ENCODE measurements at regions not wholly inside any gene's neighbourhood (a gene's known extent, or its start where the extent isn't known, plus 50 kb on each side); places are given as distances from the start of the nearest gene placed in this dataset.

DNA sequence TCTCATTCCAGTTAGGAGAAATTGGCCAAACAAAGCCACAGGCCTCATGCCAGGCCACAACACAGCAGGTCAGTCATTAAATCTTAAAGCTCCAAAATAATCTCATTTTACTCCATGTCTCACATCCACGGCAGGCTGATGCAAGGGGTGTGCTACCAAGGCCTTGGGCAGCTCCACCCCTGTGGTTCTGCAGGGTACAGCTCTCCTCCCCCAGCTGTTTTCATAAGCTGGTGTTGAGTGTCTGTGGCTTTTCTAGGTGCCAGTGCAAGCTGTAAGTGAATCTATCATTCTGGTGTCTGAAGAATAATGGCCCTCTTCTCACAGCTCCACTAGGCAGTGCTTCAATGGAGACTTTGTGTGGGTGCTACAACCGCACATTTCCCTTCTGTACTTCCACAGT lies 949.2 kb downstream of the TECRL start:
- no peak for DNase-seq

DNA sequence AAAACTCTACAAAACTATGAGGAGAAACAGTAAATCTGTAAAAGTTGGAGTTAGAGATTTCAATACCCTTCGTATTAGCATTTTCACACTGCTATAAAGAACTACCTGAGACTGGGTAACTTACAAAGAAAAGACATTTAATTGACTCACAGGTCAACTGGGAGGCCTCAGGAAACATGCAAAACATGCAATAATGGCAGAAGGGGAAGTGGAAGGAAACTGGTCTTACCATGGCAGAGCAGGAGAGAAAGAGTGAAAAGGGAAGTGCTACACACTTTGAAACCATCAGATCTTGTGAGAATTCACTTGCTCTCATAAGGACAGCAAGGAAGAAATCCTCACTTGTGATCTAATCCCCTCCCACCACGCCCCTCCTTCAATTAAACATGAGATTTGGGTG lies 949.9 kb downstream of the TECRL start:
- no peak for DNase-seq

DNA sequence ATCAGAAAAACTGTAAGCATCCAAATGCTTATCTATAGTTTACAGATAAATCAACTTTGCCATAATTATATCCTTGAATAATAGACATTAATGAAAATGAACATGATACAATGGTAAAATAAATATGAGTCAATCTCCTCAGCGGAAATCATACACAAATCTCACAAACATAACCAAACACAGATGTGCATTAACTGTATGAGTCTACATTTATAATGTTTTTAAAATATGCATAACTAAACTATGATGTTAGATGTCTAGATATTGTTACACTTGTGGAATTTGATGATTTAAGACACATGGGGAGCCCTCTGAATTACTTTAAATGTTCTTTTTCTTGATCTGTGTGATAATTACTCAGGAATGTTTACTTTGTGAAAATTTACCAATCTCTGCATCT lies 951.2 kb downstream of the TECRL start:
- no peak for DNase-seq

DNA sequence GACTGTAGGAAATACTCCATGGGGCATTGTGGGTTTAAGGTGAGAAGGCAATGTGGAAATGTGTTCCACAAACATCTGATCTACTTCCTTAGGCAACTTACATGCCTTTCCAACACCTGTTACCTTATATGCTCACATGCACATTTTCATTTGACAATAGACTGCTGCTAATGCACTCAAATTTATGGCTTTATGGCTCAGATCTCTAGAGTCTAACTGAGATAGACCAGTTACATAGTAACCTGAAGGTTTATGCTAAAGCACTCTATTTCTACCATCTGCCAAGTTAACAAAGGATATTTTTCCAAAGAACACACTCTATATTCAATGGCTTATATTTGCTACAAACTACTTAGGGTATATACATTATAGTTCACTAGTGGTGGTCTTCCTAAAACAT lies 969.0 kb downstream of the TECRL start:
- DNase-seq = no peak

DNA sequence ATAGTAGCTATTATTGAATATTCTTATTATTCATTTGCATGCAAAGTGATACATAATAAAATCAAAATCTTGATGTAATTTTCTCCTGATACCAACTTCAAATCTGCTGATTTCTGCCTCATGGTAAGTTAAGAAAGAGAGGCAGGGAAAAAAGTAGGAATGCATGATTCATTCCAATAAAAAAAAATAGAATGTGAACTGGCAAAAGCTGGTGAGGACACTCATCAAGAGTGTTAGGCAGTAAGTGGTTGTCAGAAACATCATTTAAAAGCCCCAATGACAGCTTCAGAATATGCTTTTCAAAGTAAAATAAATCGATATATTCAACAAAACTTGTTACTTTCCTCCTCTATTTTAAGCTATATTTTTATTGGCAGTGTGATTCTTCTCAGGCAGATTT lies 979.1 kb downstream of the TECRL start:
- no peak for DNase-seq

DNA sequence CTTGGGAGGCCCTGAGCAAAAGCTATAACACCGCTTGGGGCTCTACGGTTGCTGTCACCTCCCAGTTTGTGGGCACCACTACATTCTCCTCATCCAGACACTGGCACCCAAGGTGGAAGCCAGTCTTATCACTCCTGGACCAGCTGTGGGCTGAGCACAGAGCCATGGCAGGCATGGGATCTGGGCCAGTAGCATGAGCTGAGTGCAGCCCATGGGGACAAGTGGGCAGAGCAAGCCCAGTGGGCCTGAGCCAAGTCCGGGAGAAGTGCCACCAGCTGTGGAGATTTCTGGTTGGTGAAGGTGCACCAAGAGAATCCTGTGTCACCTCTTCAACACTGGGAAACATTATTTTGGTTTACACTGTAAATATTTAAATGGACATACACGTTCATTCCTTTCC lies 1013.0 kb downstream of the TECRL start:
- DNase-seq = no peak

DNA sequence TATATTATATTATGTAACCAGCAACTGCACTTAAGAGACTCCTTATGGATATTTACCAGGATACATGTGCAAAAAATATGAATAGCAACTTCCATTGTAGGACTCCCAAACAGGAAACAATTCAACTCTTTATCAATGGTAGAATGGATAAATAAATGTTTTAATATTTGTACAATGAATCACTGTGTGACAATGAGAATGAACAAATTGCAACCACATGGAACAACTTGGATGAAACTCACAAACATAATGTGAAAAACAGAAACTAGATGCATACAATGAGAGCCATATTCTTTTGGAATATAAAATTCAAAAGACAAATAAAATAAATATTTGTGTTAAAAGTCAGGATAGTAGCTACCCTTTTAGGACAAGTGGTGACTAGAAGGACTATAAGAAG lies 1015.7 kb downstream of the TECRL start:
- no peak for DNase-seq

DNA sequence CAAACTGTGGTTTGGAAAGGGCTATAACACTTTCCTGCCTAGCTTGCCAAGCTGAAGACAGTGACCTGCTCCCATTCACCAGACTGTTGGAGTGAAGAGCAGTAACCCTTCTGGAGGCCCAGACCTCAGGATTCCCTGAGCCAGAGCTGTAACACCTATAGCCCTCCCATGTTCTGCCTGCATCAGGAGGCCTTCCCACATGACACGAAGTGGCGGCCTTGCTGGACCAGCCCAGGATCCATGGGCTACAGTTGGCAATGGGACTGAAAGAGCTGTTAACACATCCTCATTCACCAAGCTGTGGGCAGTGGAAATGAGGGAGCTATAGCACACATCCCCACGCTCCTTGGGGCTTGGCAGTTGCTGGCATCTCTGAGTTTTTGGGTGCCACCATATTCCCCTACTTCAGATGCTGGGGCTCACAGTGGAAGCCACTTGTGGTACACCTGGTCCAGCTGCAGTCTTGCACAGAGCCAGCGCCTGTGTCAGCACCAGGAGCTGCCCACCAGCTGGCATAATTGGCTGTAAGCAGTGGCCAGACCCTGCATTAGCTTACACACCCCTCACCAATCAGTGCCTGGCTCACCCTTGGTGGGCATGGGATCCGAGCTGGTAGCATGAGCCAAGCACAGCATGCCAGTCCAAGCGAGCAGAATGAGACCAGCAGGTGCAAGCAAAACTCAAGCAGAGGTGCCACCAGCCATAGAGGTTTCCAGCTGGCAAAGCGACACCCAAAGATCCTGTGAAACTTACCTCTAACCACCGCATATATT lies 1029.3 kb downstream of the TECRL start:
- no peak for DNase-seq

DNA sequence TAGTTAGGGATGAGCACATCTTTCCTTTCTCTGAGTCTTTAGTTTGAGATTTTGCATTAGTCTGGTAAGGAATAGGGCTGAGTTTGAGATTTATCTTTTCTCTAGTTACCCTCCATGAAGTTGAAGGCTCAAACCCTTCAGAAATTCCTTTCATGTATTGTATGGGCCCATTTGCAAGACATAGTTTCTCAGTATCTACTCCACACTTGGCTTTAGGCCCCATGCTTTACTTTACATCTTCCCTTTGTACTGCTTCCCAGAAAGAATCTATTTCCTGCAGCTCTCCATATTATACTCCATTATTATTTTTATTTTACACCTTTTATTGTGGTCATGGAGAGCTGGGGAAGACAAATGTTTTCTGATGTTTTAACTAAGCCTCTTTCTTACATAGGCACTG lies 1038.2 kb downstream of the TECRL start:
- DNase-seq = no peak

DNA sequence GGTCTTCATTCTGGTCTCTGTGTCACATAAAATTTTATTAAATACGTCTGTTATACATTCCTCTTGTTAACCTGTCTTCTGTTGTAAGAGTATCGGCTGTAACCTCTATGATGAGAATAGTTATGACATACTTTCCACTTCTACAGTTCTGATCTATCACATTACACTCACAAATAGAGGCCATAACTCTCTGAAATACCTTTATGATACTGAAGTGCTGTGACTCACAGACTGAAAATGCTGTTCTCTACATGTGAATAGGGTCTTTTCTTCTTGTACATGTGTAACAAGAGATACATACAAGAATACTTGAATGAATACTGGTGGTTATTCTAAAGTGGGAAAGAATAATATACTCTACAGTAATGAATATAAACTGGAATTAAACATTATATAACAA lies 1047.6 kb downstream of the TECRL start:
- no peak for DNase-seq

DNA sequence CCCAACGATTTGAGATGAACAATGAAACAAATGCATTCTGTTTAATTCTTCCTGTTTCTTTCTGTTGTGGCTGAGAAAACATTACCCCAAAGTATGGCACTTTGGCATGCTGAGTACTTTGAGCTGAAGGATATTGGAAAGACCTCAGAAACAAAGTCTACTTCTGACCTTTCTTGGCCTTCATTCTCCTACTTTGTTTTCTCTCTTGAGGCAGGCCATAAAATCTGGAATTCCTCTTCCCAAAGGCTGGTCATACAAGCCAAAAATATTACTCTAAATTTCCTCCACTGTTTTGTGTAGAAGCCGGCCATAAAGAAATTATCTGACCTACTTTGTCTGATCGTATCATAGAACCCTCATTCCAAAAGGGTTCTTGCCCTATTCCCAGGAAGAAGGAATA lies 1048.2 kb downstream of the TECRL start:
- no peak for DNase-seq

DNA sequence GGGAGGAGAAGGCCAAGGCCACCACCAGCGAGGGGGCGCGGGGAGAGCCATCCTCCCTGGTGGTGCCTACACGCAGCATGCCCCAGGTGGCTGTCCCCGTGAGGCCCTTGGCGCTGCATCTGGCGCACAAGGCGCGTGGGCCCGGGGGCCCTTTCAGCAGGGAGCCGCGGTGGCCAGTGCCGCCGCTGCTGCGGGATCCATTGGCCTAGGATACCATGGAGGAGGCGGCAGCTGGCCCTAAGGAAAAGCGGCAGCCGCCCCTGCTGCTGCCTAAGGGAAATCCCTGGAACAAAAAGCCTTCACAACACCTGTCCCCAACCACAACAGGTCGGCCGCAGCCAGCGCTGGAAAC lies 1059.6 kb downstream of the TECRL start:
- DNase-seq = no peak

DNA sequence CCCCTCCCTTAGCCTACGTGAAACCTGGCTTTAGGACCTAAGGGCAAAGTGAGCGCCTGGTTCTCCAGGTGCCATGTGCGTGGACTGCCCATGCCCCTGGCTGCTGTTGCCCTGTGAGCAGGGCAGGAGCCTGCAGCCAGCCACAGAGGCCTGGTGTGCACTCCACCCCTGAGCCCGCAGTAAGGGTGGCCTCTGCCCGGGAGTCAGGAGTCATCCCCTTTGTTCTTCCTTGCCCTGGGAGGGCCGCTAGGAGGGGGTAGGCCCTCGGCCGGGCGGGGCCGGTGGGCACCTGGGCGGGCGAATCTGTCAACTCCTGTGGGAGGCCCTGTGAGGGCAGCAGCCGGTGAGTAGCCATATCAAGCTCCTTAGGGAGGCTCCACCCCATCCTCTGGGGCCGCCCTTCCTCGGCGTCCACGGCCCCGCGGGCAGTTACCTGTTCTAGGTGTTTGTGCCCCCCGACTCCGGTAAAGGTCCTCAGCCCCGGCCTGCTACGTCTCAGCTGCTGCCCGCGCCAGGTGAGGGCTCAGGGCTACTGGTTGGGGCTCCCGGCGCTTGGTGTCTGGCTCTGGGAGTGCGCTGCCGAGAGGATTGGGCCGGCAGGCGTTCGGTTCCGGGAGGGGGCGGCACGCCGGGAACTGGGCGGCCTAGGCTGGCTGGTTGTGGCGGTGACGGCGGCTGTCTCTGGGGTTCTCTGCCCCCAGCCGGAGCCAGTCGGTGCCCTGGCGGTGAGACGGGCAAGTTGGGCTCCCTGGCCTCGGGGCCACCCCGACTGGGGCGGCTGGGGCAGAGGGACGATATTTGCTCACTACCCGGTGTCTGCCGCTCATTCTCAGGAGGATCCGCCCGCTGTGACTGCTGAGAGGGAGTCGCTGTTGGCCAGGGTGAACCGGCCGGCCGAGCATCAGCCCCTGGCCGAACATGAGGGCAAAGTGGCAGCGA lies 1060.2 kb downstream of the TECRL start:
- no peak for DNase-seq

DNA sequence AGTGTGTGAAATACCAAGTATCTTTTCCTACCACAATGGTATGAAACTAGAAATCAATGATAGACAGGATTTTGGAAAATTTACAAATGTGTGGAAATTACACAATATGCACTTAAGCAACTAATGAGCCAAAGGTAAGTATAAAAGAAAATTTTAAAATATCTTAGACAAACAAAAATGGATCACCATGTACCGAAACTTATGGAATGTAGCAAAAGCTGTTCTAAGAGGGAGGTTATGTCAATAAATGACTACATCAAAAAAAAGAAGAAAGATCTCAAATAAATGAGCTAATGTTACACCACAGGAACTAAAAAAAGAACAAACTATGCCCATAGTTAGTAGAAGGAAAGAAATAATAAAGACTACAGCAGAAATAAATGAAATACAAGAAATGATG lies 1084.1 kb downstream of the TECRL start:
- no peak for DNase-seq

DNA sequence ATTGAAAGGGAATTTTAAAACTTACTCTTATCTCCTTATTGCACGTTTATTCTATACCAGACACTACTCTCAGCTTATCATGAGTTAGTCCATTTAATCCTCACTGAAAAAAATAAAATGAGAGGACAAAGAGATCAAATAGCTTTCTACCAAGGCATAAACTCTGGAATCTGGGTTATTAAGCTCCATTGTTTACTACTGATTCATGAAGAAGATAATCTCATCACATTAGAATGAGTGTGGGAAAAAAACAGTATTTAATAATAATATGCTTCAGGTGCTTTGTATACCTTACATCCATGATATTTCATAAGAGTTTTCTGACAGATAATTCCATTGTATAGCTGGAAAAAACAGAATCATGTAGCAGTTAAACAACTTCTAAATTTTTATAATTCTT lies 1092.6 kb downstream of the TECRL start:
- DNase-seq = no peak

DNA sequence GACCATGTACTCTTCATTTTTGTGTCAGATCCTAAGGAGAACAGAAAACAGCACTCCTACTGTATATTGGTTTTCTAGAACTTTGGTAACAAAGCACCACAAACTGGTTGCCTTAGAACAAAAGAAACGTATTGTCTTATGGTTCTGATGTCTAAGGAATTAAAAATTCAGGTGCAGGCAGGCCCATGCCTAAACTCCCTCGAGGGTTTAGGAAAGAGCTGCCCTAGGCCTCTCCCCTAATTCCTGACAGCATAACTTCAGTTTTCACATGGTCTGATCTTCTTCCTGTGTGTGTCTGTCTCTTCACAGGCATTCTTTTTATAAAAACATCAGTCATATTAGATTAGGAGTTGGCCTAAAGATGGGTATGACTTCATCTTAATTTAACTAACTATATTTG lies 1093.6 kb downstream of the TECRL start:
- no peak for DNase-seq

DNA sequence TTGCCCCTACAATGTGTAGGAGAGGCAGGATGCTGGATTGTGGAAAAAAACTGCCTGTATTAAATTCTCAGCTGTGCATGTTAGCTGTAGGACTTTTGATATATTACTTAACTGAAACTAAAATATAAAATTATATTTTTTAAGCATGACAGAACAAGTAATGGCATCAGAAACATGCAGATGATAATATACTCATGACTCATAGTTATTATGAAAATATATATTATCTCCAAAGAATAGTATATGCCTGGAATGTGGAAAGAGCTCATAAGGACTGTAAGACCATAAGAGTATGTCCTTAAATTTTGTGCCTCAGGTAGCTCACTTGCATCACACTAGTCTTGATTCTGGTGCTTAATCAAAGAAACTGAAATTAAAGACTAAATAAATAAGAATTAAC lies 1100.6 kb downstream of the TECRL start:
- no peak for DNase-seq

DNA sequence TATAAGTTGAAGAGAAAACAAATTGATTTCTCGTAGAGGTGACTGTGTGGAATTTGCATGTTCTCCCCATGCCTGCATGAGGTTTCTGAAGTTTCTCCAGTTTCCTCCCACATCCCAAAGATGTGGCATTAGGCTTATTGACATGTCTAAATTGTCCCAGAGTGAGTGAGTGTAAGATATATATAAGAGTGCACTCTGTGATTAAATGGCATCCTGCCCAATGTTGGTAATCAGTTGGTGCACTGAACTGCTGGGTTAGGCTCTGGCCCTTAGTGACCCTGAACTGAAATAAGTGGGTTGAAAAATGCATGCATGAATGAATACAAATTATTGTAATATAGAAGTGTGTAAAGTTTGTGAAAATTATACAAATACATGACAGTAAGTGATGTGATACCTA lies 1106.5 kb downstream of the TECRL start:
- no peak for DNase-seq

DNA sequence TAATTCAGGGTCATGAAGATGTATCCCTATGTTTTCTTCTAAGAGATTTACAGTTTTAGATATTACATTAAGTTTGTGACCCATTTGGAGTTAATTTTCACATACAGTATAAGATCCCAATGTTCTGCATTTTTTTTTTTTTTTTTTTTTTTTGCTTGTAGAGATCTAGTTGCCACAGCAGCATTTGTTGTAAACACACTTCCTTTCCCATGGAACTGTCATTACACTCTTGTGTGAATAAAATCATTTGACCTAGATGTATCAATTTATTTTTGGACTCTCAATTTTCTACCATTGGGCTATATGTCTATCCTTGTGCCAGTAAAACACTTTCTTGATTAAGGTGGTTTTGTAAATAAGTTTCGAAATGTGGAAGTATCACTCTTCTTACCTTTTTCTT lies 1107.2 kb downstream of the TECRL start:
- no peak for DNase-seq

DNA sequence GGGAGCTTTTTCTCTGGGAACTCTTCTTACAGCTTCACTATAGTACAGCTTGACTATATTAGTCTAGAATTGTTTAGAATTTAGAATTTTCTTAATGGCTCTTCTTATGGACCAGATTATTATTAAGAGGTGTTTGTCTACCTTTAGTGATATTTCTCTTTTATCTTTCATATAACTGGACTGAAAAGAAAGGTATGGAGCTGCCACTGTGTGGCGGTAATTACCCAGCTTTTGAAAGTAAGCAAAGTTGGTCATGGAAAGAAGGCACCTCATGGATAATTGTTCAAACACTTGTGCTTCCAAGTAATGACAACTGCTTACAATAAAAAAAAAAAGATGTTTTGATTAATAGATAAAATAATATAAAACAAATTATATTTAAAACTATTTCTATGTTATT lies 1112.5 kb downstream of the TECRL start:
- DNase-seq = no peak

DNA sequence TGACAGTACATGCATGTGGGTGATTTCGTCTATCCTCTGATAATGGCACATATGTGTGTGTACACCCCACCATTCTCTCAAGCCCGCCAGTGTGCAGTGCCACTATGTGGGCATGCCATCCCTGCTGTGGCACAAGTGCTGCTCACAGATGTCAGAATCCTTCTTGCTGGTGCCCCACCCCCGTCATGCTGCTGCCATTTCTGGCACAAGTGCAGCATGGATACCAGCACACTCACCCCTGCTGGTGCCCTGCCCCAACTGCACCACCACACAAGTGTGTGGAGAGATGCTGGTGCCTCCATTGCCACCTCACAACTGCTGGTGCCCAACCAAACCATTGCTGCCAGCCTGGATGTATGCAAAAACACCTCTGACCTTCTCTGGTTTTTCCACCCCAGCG lies 1133.8 kb downstream of the TECRL start:
- no peak for DNase-seq

DNA sequence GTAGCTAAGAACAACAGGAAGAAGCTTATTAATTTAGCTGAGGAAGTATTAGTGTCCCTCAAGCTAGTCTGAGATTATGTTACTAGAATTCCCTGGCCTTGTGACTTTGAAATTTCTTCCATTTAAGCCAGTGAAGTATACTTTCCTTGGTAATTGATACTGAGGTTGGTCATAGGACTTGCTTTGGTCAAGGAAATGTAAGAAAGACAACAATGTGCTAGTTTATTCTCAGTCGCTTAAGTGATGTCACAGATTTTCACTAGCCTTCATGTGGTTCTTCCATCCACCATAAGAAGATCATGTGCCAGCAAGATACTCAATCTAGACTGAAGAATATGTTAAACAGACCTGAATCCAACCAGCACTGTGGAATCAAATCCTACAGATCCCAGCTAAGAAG lies 1140.1 kb downstream of the TECRL start:
- no peak for DNase-seq

DNA sequence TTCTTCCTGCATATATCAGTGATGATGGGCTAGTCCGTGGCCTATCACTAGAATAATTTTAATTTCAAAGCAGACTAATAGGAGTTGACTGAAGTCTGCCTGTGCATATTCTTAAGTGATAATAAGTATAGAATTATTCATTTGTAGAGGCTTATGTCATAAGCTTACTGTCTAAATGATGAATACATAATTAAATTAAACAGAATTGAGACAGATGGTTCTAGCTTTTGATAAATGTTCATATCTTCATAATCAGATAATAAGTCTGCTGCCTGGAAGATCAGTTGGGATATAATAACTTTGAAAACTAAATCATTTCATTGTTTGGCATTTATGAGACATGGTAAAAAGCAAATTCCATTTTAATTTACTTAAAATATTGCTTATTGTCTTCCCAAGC lies 1175.6 kb downstream of the TECRL start:
- DNase-seq = no peak

DNA sequence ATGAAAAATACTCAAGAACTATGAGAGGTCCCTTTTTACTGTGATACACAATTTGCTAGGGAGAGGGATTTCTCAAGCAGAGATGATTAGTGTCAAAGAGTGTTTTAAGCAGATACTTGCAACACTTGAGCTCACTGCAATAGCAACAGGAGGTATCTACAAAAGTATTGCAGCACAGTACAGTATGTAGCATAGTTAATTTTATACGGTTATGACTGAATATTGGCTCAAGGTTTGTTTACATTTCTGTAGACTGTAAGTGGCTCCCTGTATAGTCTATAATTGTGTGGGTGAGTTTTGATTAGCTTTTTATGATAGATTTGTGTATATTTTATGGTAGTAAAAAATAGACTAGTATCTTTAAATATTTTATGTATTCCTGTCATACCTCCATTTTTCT lies 1177.2 kb downstream of the TECRL start:
- DNase-seq = no peak

DNA sequence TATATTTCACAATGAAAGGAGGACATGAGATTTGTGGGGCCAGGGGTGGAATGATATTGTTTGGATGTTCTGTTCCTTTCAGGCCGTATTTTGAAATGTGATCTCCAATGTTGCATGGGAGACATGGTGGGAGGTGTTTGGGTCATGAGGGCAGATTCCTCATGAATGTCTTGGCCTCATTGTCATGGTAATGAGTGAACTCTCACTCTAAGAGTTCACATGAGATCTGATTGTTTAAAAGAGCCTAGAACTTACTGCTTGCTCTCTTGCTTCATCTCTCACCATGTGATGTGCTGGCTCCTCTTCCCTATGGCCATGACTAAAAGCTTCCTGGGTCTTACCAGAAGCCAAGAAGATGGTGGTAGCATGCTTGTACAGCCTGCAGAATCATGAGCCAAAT lies 1183.0 kb downstream of the TECRL start:
- DNase-seq = no peak

Measured in stimulated activated CD4-positive, alpha-beta T cell treated with anti-CD3 and anti-CD28 coated beads, Interleukin-15, amount 100 ng/mL, for 24 hours (primary cell).